ENCODE measurements at regions not wholly inside any gene's neighbourhood (a gene's known extent, or its start where the extent isn't known, plus 50 kb on each side); places are given as distances from the start of the nearest gene placed in this dataset.

DNA sequence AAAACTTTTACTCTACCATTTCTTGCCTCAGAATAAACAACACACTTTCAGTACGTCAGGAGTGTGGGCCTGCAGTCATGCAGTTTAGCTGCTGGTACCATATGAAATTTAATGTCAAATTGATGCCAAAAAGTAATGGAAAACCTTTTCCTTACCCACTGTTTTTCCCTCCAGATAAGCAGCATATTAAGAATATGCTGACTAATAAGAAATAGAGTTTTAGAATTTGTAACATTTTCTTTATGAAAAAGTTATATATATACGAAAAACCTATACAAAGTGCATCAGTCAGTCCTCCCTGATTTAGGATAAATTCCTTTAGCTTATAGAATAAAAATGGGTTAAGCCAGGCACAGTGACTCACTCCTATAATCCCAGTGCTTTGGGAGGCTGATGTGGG, 206.8 kb upstream of the PPARGC1A start (continued):
- no peak for TF ChIP-seq CHD7 (IDR thresholded peaks at IDR 0.05; ENCODE audit: insufficient replicate concordance, low read length)
- TF ChIP-seq ZNF274 (IDR thresholded peaks at IDR 0.05; ENCODE audit: borderline replicate concordance, extremely low read depth, low read length) = no peak
